GM23248 (cell line): ENCODE measurements at regions not wholly inside any gene's neighbourhood (a gene's known extent, or its start where the extent isn't known, plus 50 kb on each side); places are given as distances from the start of the nearest gene placed in this dataset.

Source experiments
- EZH2 ChIP-seq: fragments of 200-600 bp; sonication (generic); IDR thresholded peaks from 2 replicates; pipeline ENCODE4 v1.6.1; 2018; ENCODE audit warnings: antibody characterized with exemption, mild to moderate bottlenecking; ENCODE audit not compliant: insufficient read depth, poor library complexity, severe bottlenecking
- EZH2phosphoT487 ChIP-seq: fragments of 200-600 bp; sonication (generic); IDR thresholded peaks from 2 replicates; pipeline ENCODE4 v1.6.1; 2018; ENCODE audit warnings: antibody characterized with exemption, moderate library complexity, mild to moderate bottlenecking, low read depth; ENCODE audit not compliant: insufficient read depth

DNA sequence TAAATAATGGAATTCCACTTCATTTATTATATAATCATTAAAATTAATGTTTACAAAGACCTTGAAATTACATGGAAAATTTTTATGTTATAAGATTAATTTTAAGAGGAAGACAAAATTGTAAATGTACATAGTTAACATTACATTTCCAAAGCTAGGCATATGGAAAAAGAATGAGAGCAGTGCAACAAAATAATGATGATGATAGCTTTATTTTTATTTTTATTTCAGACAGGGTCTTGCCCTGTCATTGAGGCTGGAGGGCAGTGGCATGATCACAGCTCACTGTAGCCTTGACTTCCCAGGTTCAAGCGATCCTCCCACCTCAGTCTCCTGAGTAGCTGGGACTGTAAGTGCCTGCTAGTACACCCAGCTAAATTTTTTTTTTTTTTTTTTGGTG lies 61.2 kb upstream of the ZCCHC2 start:
- TF ChIP-seq EZH2phosphoT487, result no peak
- no peak for TF ChIP-seq EZH2
